Superior temporal gyrus (tissue), 1 donor: ENCODE measurements at regions not wholly inside any gene's neighbourhood (a gene's known extent, or its start where the extent isn't known, plus 50 kb on each side); places are given as distances from the start of the nearest gene placed in this dataset.

Experiments used
- DNase-seq: peaks from one replicate; pipeline ENCODE4 v3.0.0-alpha.2; 2016; ENCODE audit errors: extremely low spot score

DNA sequence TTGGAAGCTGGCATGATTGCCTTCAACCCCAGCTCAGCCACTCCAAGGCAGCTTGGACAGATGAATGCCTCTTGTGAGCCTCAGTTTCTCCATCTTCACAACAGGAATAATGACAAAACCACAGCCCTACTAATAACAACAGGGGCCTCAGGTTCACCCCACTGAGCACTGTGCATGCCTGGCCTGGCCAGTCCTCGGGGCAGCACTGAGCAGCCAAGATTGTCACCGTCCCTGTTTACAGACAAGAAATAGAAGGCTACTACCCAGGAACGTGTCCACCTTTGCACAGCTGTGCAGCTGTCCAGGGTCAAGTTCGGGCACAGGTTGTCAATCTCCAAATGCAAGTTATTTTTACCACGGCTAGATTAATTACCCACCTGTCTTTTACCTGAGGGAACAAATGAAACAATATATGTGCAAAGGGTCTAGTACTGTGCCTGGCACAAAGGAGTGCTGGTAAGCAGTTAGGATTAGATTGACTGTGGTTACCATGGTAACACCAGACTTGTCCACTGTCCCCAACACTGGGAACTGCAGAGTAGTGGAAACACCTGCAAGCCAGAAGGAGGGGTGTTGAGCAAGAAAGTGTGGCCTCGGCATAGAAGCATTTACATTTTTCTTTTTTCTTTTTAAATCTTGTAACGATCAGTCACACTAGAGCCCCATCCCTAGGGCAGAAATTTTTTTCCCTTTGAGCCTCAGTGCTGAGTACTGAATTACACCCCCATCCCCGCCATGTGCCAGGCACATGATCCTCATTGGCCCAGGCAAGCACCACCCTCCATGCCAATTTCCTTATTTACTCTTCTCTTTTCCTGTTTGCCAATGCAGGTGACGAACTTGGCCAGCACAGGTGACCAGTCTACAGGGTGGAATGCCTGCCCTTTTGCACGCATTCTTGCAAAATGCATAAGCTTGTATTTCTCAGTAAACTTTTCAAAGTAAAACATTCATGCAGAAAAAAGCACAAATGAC is 66.3 kb upstream of the SLC6A6 start:
- no peak for DNase-seq

DNA sequence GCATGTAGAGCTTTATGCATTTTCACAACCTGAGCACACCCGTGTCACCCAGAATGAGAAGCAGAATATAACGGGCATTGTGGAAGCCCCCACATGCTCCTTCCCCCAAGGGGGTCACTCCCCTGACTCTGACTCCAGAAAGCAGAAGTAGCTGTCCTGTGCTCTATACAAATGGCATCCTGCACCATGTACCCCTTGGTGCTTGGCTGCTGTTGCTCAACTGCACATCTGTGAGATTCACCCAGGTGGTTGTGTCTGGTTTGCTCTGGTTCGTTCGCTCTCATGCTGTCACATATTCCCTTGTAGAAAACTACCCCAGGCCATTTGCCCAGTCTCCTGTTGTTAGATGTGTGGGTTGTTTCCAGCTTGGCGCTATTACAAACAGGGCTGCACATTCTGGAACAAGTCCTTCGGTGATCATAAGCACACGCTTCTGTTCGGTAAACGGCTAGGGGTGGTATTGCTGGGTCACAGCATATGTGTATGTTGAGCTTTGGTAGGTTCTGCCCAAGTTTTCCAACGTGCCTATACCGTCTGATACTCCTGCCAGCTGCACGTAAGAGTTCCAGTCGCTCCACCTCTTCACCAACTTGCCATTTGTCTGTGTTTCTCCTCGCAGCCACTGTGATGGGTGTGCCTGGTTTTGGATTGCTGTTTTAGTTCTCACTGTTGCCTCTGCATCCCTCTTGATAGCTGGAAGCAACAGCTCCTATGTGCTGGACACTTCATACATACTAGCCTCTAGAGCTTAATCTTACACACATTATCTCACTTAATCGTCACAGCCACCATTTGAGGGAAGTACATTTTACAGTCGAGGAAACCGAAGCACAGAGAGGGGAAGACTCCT is 65.4 kb upstream of the SLC6A6 start:
- DNase-seq, result no peak

DNA sequence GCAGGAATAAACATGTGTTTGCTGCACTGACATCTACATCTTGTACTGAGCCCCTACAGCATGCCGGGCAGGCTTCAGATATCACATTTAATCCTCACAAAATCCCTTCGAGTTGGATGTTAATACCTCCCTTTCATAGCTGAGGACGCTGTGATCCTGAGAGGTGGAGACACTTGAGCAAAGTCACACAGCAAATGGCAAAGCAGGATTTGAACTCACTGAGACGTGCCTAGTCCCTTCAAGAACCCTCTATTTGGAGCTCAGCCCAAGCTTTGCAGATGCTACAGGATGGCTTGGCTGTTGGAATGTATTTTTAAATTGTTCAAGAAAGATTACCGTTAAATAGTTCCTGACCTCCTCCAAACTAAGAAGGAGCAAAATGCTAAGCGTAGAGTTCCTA is 64.6 kb upstream of the SLC6A6 start:
- DNase-seq, result no peak

DNA sequence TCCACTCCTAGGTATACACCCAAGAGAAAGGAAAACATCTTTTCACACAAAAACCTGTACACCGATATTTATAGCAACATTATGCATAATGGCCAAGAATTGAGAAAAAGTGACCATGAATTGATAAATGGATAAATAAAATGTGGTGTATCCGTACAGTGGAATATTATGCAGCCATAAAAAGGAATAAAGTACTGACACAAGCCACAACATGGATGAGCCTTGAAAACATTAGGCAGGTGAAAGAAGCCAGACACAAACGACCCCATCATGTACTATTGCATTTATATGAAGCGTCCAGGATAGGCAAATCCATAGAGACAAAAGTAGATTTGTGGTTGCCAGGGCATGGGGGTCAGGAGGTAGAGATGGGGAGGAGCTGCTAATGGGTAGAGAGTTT is 64.2 kb upstream of the SLC6A6 start:
- no peak for DNase-seq

DNA sequence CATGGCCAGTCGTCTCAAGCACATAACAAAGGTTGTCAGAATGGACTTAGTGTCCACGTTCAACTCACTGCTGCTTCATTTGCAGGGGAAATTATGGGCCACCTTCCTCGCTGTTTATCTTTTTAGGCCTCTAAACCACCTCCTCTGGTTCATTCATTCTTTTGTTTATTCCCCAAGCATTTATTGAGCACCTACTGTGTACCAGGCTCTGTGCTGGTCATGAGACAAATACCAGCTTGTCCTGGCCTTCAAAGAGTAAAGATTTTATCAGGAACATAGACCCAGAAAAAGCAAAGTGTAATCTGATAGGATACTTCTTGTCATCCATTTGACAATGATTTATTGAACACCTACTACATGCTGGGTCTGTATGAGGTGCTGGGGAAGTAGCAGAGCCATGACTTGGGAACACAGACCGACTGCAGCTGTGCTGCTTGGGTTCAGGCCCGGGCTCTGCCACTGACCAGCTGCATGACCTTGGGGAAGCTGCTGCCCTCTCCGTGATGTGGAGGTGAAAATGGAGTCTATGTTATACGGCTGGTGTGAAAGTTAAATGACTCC is 63.4 kb upstream of the SLC6A6 start:
- no peak for DNase-seq

DNA sequence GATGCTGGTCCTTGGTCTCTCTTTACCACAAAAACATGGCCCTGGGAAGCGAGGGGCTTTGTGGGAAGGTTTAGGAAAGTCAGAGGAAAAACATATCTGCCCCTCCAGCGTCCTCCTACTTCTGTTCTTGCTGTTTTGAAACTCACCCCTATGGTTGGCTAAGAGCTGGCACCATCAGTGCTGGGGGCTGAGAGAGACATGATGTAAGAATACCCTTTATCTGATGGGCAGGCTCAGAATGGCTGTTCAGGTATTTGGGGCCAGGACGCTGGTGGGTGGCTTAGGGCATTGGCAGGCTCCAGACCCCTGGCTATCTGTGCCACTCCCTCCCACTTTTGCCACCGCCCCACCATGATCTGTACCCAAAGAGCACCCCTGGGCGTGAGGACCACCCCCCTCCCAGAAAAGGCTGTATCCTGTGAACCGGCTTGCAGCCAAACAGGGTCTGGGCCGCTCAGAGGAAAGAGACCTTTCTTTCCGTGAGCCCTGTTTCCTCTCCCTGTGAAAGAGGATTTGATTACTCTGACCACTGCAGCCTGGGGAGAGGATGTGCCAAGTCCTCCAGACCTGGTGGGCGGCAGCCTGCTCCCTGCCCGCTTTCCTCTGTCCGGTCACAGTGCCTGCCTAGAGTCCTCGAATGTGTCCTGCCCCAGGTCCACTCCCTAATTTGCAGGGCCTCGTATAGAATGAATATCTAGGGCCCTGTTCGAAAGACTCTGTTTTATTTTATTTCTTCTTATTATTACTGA is 61.3 kb upstream of the SLC6A6 start:
- no peak for DNase-seq

DNA sequence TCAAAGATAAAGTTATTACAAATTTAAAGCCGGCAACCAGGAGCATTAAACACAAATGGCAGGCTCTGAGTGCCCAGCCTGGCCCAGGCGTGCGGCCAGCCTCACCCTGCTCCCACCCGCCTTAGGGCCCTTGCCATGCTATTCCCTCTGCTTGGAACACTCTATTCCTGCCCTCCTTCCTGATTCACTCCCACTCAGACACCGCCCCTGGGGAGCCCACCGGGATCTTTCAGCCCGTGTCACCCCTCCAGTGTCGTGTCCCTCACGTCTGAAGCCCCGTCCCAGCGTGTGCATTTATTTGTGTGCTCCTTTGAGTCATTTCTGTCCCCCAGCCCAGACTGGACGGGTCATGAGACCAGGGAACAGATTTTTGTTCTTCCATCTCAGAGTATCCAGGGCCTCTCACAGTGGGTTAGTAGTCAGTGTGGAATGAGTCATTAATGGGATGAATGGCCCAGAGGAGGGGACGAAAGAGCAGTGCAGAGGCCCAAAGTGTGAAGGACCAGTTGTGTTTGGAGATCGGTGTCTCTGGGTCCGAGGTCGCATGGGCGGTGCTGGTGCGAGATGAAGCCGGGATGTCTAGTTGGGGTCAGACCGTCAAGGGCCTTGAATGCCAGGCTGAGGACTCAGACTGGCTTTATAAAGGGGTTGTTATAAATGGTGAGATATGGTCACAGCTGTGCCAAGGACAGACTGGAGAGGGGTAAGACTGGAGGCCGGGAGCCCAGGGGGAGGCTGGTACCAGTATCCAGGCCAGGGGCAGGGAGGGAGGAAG is 58.9 kb upstream of the SLC6A6 start:
- no peak for DNase-seq

DNA sequence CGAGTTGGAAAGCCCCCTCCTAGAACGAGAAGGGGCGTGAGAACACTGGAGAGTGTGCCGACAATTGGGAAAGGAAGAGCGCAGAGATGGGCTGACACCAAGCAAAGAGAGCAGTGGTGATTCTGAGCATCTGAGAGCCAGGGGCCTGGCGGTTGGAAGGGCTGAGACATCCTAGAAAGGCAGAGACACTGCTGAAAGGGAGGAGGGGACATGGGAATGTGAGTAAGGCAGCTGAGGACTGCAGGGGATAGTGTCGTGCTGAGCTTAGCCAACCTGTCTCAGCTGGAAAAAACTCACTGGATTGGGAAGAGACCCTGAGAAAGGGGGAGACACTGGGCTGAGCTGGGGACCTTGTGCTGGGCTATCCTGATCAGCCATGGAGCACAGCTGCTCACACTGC is 58.1 kb upstream of the SLC6A6 start:
- no peak for DNase-seq

DNA sequence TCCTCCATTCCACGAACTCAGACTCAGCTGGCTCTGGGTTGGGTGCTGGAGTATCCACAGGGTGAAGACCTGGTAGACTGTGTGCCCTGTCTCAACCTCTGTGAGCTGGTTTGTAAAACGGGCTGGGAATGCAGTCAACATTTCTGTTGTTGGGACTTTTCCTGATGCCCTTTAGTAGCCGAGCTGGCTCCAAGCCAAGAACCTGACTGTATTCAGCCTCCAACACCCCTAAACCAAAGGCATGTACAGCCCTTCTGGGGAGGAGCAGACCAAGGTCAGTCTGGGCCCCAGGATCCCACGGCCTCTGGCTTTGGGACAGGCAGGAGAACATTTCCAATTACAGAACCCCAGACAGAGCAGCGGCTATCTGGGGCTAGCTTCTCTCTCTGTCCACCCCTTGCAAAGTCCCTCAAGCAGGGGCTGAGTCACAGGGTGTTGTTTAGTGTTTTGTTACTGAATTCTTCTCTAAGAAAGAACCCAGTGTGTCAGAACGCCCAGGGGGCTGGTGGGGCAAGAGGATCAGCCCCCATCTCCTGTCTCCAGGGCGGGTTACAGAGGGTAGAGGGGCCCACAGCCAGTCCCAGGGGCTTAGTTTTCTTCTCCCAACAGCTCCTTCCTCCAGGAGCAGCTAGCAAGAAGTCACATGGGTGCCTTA is 56.8 kb upstream of the SLC6A6 start:
- no peak for DNase-seq

DNA sequence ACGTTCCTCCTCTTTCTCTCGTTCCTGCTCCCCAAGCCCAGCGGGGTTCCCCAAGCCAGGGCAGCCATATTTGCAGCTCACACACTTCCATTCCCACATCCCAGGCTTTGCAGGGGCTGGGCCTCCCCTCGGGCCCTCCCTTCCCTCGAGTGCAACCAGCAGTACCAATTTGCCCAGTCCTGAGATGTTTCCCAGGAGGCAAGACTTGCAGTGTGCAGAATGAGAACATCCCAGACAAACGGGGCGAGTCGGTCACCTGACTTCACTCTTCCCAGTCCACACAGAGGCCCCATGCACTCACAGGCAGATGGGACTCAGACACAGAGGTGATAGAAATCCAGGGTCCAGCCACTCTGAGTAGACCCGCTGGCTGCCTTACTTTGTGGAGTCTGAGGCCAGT is 56.2 kb upstream of the SLC6A6 start:
- no peak for DNase-seq

DNA sequence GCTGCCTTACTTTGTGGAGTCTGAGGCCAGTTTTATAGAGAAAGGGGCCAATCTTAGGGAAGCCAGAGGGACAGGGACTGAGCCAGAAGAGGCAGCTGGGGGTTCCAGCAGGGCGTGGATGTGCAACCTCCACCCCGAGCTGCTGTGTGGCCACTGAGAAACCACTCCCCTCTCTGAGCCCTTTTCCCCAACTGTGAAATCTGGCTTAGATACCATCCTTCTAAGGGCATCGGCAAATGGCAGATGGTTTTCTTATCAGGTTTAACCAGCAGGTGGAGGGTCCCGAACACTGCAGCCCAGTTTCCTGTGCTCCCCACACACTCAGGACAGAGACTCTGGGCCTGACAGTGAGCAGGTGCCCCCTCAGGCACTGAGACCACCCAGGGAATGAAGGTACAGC is 55.8 kb upstream of the SLC6A6 start:
- no peak for DNase-seq

DNA sequence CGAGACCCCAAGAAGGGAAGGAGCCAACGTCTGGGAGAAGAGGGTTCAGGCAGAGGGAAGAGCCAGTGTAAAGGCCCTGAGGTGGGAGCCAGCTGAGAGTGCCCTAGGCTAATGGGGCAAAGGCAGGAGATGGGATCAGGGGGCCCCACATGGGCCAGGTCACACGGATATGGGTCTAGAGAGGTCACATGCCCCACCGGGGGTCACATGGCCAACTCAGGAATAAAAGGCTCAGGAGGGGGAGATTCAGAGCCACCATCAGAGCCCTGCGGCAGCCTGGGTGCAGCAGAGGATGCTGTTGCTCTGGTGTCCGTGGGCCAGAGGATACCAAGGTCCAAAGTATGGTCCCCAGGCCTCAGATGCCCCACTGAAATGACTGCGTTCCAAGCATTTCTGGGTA is 55.3 kb upstream of the SLC6A6 start:
- DNase-seq, result no peak

DNA sequence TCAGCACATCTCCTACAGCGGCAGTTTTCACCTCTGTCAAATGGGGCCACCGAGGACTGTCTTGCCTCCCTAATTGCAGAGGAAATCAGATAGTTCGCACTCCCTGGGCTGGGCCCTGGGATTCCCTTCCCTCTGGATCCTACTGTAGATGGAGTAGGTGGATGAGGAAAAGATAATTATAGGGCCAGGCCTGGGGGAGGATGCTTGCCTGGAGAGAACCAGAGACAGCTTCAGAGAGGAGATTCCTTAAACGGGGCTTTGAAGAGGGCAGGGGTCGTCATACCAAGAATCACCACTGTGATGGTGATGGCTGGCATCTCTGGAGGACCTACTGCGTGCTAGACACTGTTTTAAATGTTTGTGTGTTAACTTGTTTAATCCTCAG is 50.8 kb upstream of the SLC6A6 start:
- peak; percentile 12 for DNase-seq

DNA sequence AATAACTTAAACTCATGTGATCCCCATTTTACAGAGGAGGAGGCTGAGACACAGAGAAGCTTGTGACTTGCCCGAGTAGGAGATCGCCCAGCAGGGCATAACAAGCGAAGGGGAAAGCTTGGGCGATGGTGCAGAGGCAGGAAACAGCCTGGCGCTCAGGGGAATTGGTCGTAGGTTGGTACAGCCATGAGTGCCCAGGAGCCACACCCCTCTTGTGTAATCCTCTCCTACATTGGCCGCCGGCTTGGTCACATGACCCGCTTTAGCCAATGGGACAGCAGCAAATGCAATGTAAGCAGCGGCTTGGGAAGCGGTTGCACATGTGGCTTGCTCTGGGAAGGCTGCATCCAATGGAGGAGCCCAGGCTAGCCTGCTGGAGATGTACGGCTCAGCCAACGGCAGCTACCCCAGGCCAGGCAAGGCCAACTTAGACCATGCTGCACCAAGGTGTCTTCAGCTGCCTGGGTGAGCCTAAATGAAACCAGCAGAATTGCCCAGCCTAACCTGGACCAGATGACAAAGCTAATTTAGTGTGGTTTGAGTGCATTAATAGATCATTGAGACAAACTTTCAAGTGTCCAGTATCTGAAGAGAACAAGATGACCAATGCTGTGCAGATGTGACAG is 50.3 kb upstream of the SLC6A6 start:
- DNase-seq, result peak; percentile 48
